SU-DHL-6 (cell line): ENCODE measurements at regions not wholly inside any gene's neighbourhood (a gene's known extent, or its start where the extent isn't known, plus 50 kb on each side); places are given as distances from the start of the nearest gene placed in this dataset.

Experiments used
- H2AFZ ChIP-seq: fragments of 200-600 bp; sonication (generic); 2 replicates; pipeline ENCODE4 v1.6.1; 2014; ENCODE audit warnings: low read depth, mild to moderate bottlenecking, moderate library complexity, mixed read lengths, antibody characterized with exemption, low read length; ENCODE audit not compliant: severe bottlenecking
- H3F3A ChIP-seq: fragments of 200-600 bp; shearing (Covaris generic); 2 replicates; pipeline ENCODE4 v1.6.0; 2016; ENCODE audit warnings: antibody characterized with exemption, mild to moderate bottlenecking; ENCODE audit not compliant: insufficient read depth
- H3K27ac ChIP-seq: fragments of 200-600 bp; sonication (generic); 2 replicates; pipeline ENCODE4 v1.5.1; 2016; ENCODE audit warnings: low read depth, mild to moderate bottlenecking, low read length, moderate library complexity, mixed read lengths
- H3K27me3 ChIP-seq: fragments of 200-600 bp; sonication (generic), shearing (Covaris generic); 2 replicates; pipeline ENCODE4 v1.6.0; 2014; ENCODE audit warnings: mild to moderate bottlenecking, low read length
- H3K36me3 ChIP-seq: fragments of 200-600 bp; sonication (generic); 2 replicates; pipeline ENCODE4 v1.6.1; 2014; ENCODE audit warnings: mild to moderate bottlenecking, low read length, mixed read lengths
- H3K4me2 ChIP-seq: fragments of 300-600, 200-600 bp; shearing (Covaris generic), sonication (generic); 2 replicates; pipeline ENCODE4 v1.6.0; 2014; ENCODE audit warnings: low read length, low read depth, mild to moderate bottlenecking; ENCODE audit not compliant: poor library complexity, severe bottlenecking
- H3K4me3 ChIP-seq: fragments of 200-600 bp; sonication (generic); 2 replicates; pipeline ENCODE4 v1.5.1; 2014; ENCODE audit warnings: antibody characterized with exemption, low read length, mild to moderate bottlenecking, mixed read lengths; ENCODE audit not compliant: insufficient read depth, poor library complexity, severe bottlenecking
- H3K79me2 ChIP-seq: fragments of 200-600 bp; sonication (generic); 2 replicates; pipeline ENCODE4 v1.6.1; 2014; ENCODE audit warnings: mild to moderate bottlenecking, low read length, moderate library complexity; ENCODE audit not compliant: insufficient read depth
- H3K9ac ChIP-seq: fragments of 200-600 bp; sonication (generic); 2 replicates; pipeline ENCODE4 v1.7.0; 2014; ENCODE audit warnings: mild to moderate bottlenecking, low read length
- H3K9me2 ChIP-seq: fragments of 200-600 bp; sonication (generic); replicated peaks from 2 replicates; pipeline ENCODE4 v1.6.1; 2014; ENCODE audit warnings: low read length; ENCODE audit not compliant: insufficient read depth
- H3K9me3 ChIP-seq: fragments of 200-600 bp; sonication (generic); 2 replicates; pipeline ENCODE4 v1.6.1; 2014; ENCODE audit warnings: low read length, mixed read lengths; ENCODE audit not compliant: insufficient read depth
- H4K20me1 ChIP-seq: fragments of 200-600 bp; sonication (generic); 2 replicates; pipeline ENCODE4 v1.6.1; 2014; ENCODE audit warnings: low read depth, mild to moderate bottlenecking, antibody characterized with exemption, low read length, moderate library complexity, mixed read lengths
- EZH2phosphoT487 ChIP-seq: fragments of 200-600 bp; sonication (generic), shearing (Covaris generic); conservative IDR thresholded peaks from 2 replicates; pipeline ENCODE4 v1.6.1; 2018; ENCODE audit warnings: mild to moderate bottlenecking, antibody characterized with exemption, low read length, moderate library complexity, mixed read lengths
- TF ChIP-seq, protein P1 (sequence below): fragments of 200-600 bp; sonication (generic); IDR thresholded peaks from one replicate; pipeline ENCODE4 v1.5.1; 2017; ENCODE audit warnings: antibody characterized with exemption, mild to moderate bottlenecking, low read length, moderate library complexity; ENCODE audit not compliant: insufficient read depth, poor library complexity, severe bottlenecking

DNA sequence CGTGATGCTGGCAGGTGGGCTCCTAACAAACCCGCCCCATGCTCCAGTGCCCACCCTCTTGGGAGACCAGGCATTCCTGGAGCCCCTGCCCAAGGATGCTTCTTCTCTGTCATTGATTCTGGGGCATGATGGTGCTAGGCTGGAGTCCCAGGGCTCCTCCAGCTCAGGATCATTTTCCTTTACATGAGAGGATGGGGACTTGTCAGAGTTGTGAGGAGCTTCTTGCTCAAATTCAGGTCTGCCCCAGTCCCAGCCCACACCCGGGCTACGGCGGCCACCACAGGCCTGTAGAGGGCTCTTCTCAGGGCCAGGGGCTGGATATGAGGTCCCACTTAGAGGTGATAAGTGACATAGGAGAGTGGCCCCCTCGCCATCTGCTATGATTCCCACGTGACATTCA, 141.1 kb upstream of the COPS8 start:
- Histone ChIP-seq H3K4me2 (no peak overlapping the region), H3K9me3 (no peaks in the 10 kb centered on the region), H3K9me2 (no peaks in the 10 kb centered on the region), H3K36me3 (no peaks in the 10 kb centered on the region), H3K9ac (no peak overlapping the region), H3K27ac (no peak overlapping the region), H4K20me1 (no peaks in the 10 kb centered on the region), H3K27me3 (no peaks in the 10 kb centered on the region), H3K79me2 (no peaks in the 10 kb centered on the region), H3F3A (no peaks in the 10 kb centered on the region), H2AFZ (no peak overlapping the region), H3K4me3 (no peak overlapping the region)
- TF ChIP-seq, protein P1, sequence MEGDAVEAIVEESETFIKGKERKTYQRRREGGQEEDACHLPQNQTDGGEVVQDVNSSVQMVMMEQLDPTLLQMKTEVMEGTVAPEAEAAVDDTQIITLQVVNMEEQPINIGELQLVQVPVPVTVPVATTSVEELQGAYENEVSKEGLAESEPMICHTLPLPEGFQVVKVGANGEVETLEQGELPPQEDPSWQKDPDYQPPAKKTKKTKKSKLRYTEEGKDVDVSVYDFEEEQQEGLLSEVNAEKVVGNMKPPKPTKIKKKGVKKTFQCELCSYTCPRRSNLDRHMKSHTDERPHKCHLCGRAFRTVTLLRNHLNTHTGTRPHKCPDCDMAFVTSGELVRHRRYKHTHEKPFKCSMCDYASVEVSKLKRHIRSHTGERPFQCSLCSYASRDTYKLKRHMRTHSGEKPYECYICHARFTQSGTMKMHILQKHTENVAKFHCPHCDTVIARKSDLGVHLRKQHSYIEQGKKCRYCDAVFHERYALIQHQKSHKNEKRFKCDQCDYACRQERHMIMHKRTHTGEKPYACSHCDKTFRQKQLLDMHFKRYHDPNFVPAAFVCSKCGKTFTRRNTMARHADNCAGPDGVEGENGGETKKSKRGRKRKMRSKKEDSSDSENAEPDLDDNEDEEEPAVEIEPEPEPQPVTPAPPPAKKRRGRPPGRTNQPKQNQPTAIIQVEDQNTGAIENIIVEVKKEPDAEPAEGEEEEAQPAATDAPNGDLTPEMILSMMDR, result no peak
- TF ChIP-seq EZH2phosphoT487, result no peak

DNA sequence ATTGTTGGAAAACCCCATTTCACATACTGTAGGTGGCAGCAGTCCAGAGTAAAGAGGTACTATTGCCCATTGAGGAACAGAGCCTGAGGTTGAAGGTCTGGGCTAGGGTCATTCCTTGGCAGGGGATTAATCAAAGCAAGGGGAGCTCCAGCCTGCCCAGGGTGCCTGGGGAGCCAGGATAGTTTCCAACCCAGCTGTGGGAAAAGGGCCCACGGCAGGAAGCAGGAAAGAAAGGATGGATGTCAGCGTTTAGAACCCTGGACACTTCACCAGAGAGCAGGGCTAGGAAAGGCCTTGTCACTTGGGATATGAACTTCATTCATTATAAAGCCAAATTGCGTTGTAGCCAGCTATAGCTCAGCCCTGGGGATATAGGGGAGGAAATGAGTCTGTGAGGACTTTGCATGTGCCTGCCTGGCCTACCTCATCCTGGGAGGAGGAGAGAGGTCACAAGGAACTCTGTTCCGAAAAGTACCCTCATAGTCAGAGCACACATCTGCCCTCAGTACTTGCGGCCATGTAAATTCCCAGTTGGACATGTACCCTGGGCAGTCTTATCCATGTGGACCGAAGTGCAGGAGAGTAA, 140.2 kb upstream of the COPS8 start:
- Histone ChIP-seq H3K4me2 (no peak overlapping the region), H3F3A (no peaks in the 10 kb centered on the region), H2AFZ (no peak overlapping the region), H3K9me3 (no peaks in the 10 kb centered on the region), H4K20me1 (no peaks in the 10 kb centered on the region), H3K27ac (no peak overlapping the region), H3K9me2 (no peaks in the 10 kb centered on the region), H3K79me2 (no peaks in the 10 kb centered on the region), H3K36me3 (no peaks in the 10 kb centered on the region), H3K27me3 (no peaks in the 10 kb centered on the region), H3K9ac (no peak overlapping the region), H3K4me3 (no peak overlapping the region)
- TF ChIP-seq, protein P1, result no peak
- TF ChIP-seq EZH2phosphoT487, result no peak

DNA sequence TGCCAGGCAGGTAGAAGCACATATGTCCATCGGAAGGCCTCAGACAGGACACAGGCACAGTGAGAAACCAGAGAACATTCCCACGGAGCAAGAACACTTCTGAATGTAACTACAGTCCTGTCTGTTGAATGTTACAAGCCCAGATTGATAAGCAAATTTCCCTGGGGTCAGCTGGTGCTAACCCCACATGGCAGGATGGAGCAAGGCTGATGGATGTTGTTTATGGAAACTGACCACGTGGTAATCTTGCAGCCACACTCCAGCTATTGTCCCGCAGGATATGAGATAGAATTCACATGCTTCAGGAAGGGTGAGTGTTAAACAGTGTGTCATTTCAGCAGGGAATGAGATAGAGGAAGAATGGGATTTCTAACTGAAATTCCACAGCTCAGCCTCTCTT, 138.8 kb upstream of the COPS8 start:
- Histone ChIP-seq H2AFZ (no peak overlapping the region), H3K27ac (no peak overlapping the region), H3K9ac (no peak overlapping the region), H3K79me2 (no peaks in the 10 kb centered on the region), H3K4me3 (no peak overlapping the region), H3K4me2 (no peak overlapping the region), H3F3A (no peaks in the 10 kb centered on the region), H3K27me3 (no peaks in the 10 kb centered on the region), H3K9me3 (no peaks in the 10 kb centered on the region), H4K20me1 (no peaks in the 10 kb centered on the region), H3K36me3 (no peaks in the 10 kb centered on the region), H3K9me2 (no peaks in the 10 kb centered on the region)
- TF ChIP-seq, protein P1, result no peak
- no peak for TF ChIP-seq EZH2phosphoT487
